ENCODE measurements at regions not wholly inside any gene's neighbourhood (a gene's known extent, or its start where the extent isn't known, plus 50 kb on each side); places are given as distances from the start of the nearest gene placed in this dataset.

DNA sequence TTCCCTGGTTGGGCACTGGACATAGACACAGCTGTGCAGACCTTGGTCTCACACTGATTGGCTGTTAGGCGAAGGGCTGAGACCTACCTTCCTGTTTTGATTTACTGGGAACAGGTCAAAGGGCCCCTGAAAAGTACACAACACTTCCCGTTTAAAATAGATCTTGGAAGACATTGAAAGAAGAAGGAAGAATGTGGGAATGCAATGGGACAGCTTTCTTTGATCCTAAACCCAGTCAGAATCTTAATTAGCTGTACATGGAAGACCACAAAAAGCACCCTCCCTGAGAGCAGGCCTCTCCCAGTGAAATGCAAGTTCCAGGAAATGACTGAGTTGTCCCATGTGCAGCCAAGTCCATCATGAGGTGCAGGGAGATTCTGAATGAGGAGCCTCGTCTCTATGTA lies 83.6 kb upstream of the EXOC2 start:
- TF ChIP-seq, protein P1, sequence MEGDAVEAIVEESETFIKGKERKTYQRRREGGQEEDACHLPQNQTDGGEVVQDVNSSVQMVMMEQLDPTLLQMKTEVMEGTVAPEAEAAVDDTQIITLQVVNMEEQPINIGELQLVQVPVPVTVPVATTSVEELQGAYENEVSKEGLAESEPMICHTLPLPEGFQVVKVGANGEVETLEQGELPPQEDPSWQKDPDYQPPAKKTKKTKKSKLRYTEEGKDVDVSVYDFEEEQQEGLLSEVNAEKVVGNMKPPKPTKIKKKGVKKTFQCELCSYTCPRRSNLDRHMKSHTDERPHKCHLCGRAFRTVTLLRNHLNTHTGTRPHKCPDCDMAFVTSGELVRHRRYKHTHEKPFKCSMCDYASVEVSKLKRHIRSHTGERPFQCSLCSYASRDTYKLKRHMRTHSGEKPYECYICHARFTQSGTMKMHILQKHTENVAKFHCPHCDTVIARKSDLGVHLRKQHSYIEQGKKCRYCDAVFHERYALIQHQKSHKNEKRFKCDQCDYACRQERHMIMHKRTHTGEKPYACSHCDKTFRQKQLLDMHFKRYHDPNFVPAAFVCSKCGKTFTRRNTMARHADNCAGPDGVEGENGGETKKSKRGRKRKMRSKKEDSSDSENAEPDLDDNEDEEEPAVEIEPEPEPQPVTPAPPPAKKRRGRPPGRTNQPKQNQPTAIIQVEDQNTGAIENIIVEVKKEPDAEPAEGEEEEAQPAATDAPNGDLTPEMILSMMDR (IDR thresholded peaks at IDR 0.05; ENCODE audit: insufficient read depth, low read length), result no peak
- TF ChIP-seq, protein P2, sequence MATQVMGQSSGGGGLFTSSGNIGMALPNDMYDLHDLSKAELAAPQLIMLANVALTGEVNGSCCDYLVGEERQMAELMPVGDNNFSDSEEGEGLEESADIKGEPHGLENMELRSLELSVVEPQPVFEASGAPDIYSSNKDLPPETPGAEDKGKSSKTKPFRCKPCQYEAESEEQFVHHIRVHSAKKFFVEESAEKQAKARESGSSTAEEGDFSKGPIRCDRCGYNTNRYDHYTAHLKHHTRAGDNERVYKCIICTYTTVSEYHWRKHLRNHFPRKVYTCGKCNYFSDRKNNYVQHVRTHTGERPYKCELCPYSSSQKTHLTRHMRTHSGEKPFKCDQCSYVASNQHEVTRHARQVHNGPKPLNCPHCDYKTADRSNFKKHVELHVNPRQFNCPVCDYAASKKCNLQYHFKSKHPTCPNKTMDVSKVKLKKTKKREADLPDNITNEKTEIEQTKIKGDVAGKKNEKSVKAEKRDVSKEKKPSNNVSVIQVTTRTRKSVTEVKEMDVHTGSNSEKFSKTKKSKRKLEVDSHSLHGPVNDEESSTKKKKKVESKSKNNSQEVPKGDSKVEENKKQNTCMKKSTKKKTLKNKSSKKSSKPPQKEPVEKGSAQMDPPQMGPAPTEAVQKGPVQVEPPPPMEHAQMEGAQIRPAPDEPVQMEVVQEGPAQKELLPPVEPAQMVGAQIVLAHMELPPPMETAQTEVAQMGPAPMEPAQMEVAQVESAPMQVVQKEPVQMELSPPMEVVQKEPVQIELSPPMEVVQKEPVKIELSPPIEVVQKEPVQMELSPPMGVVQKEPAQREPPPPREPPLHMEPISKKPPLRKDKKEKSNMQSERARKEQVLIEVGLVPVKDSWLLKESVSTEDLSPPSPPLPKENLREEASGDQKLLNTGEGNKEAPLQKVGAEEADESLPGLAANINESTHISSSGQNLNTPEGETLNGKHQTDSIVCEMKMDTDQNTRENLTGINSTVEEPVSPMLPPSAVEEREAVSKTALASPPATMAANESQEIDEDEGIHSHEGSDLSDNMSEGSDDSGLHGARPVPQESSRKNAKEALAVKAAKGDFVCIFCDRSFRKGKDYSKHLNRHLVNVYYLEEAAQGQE (IDR thresholded peaks at IDR 0.05; ENCODE audit: insufficient replicate concordance, low read depth), result no peak

All from HL-60 (cell line).